ENCODE measurements at regions not wholly inside any gene's neighbourhood (a gene's known extent, or its start where the extent isn't known, plus 50 kb on each side); places are given as distances from the start of the nearest gene placed in this dataset.

GRCh38 chr7:41544241-41544640, 158.6 kb downstream of the INHBA start:
- TF ChIP-seq CTCF (IDR thresholded peaks at IDR 0.05), result no peak
- TF ChIP-seq POLR2A (IDR thresholded peaks at IDR 0.05), result no peak
- Histone ChIP-seq H3K9me3 (no peaks in the 10 kb centered on the region), H3K27me3 (no peaks in the 10 kb centered on the region), H3K27ac (no peak overlapping the region), H3K4me3 (no peak overlapping the region), H3K4me1 (peaks cover 0 to 2% (median 0%) of the 10 kb centered on the region in 4 donors), H3K36me3 (no peaks in the 10 kb centered on the region)
- ATAC-seq (no peak), DNase-seq (no peak)
- WGBS (ENCODE audit: insufficient coverage, low coverage, low lambda C conversion rate, missing lambda C conversion rate), result 75% methylated on average over 5 of the region's 5 CpGs
- intact Hi-C loops (cut with DNase I), result no loop called here

GRCh38 chr7:41540601-41541000, 162.3 kb downstream of the INHBA start:
- no peak for DNase-seq
- WGBS (ENCODE audit: insufficient coverage, low coverage, low lambda C conversion rate, missing lambda C conversion rate), result 89% methylated on average over 3 of the region's 3 CpGs
- Histone ChIP-seq H3K9me3 (no peaks in the 10 kb centered on the region), H3K36me3 (no peaks in the 10 kb centered on the region), H3K4me3 (no peak overlapping the region), H3K27ac (no peak overlapping the region), H3K27me3 (no peaks in the 10 kb centered on the region), H3K4me1 (peaks cover 0 to 11% (median 0%) of the 10 kb centered on the region in 4 donors)
- TF ChIP-seq CTCF (IDR thresholded peaks at IDR 0.05), result no peak
- no peak for TF ChIP-seq POLR2A (IDR thresholded peaks at IDR 0.05)
- intact Hi-C loops (cut with DNase I), result no loop called here
- no peak for ATAC-seq

- WGBS (ENCODE audit: insufficient coverage, low coverage, low lambda C conversion rate, missing lambda C conversion rate), result 40% methylated on average over 8 of the region's 8 CpGs
- peak; percentile 27 to 83 (median 66) for ATAC-seq
- Histone ChIP-seq H3K36me3 (no peaks in the 10 kb centered on the region), H3K27me3 (no peaks in the 10 kb centered on the region), H3K4me1 (peaks cover 0 to 11% (median 0%) of the 10 kb centered on the region in 4 donors), H3K27ac (no peak overlapping the region), H3K4me3 (no peak overlapping the region), H3K9me3 (no peaks in the 10 kb centered on the region)
- no peak for DNase-seq
- TF ChIP-seq CTCF (IDR thresholded peaks at IDR 0.05) (no peak), POLR2A (IDR thresholded peaks at IDR 0.05) (no peak)
- intact Hi-C loops (cut with DNase I), result no loop called here
These were observed 163.8 kb downstream of the INHBA start for GRCh38 chr7:41538810-41539724.

- H3K4me3 ChIP-seq, result no peak overlapping the region
- no peaks in the 10 kb centered on the region for H3K36me3 ChIP-seq
- no peak for ATAC-seq
- intact Hi-C loops (cut with DNase I), result no loop called here
- H3K9me3 ChIP-seq, result no peaks in the 10 kb centered on the region
- H3K4me1 ChIP-seq, result peaks cover 0 to 11% (median 0%) of the 10 kb centered on the region in 4 donors
- DNase-seq, result no peak
- no peaks in the 10 kb centered on the region for H3K27me3 ChIP-seq
- 91% methylated on average over 9 of the region's 9 CpGs for WGBS (ENCODE audit: insufficient coverage, low coverage, low lambda C conversion rate, missing lambda C conversion rate)
- no peak overlapping the region for H3K27ac ChIP-seq
- TF ChIP-seq POLR2A (IDR thresholded peaks at IDR 0.05) (no peak), CTCF (IDR thresholded peaks at IDR 0.05) (no peak)
These were observed 165.8 kb downstream of the INHBA start for GRCh38 chr7:41536873-41537665.

Data from right lobe of liver (tissue), 6 donors.